ENCODE measurements at regions not wholly inside any gene's neighbourhood (a gene's known extent, or its start where the extent isn't known, plus 50 kb on each side); places are given as distances from the start of the nearest gene placed in this dataset.

- Histone ChIP-seq H2AFZ (ENCODE audit: insufficient read depth, low read depth, low read length, poor library complexity, severe bottlenecking) (no peak overlapping the region), H3K36me3 (replicated peaks in 1 of 2; ENCODE audit: control extremely low read depth in 1 of 2, control insufficient read depth in 1 of 2, extremely low read depth in 1 of 2, insufficient read depth in 2 of 2, low read length in 1 of 2) (no peaks in the 10 kb centered on the region), H3K79me2 (ENCODE audit: control insufficient read depth, insufficient read depth, low read length) (no peaks in the 10 kb centered on the region), H3K27ac (ENCODE audit: low read length in 2 of 2) (no peak overlapping the region), H3K9me3 (ENCODE audit: control extremely low read depth in 1 of 3, control insufficient read depth in 2 of 3, insufficient read depth in 1 of 3, low read length in 2 of 3) (no peaks in the 10 kb centered on the region), H3K4me2 (replicated peaks; ENCODE audit: low read depth, low read length, poor library complexity, severe bottlenecking) (no peak overlapping the region), H3K27me3 (replicated peaks in 1 of 4; ENCODE audit: control extremely low read depth in 1 of 4, control insufficient read depth in 3 of 4, insufficient read depth in 4 of 4, low read length in 3 of 4) (no peaks in the 10 kb centered on the region), H3K4me3 (ENCODE audit: control extremely low read depth in 1 of 5, extremely low read depth in 1 of 5, insufficient read depth in 1 of 5, low read depth in 2 of 5, low read length in 4 of 5) (no peak overlapping the region), H3K9ac (ENCODE audit: low read length) (no peak overlapping the region), H3K4me1 (ENCODE audit: control insufficient read depth in 2 of 2, insufficient read depth in 2 of 2, low read length in 2 of 2) (no peaks in the 10 kb centered on the region), H4K20me1 (ENCODE audit: control insufficient read depth, insufficient read depth, low read length, poor library complexity, severe bottlenecking) (no peaks in the 10 kb centered on the region)
- ChIA-PET POLR2A (no interaction called here), CTCF (interaction anchor here (1.1 to 4.0 kb wide), 6 partner anchors 9 to 1828 kb away, joined by 4 to 22 read pairs (median 6); no protein-coding TSS in a partner anchor)
- peaks cover 13% of the 10 kb centered on the region for H3K27me3 Mint-ChIP-seq
- H3K9me3 Mint-ChIP-seq (ENCODE audit: insufficient read depth), result no peaks in the 10 kb centered on the region
- intact Hi-C loops (cut with micrococcal nuclease), result loop anchor here (1.0 kb wide), 1 partner anchor 1824 kb away; no protein-coding TSS in a partner anchor
- TF ChIP-seq, protein P1, sequence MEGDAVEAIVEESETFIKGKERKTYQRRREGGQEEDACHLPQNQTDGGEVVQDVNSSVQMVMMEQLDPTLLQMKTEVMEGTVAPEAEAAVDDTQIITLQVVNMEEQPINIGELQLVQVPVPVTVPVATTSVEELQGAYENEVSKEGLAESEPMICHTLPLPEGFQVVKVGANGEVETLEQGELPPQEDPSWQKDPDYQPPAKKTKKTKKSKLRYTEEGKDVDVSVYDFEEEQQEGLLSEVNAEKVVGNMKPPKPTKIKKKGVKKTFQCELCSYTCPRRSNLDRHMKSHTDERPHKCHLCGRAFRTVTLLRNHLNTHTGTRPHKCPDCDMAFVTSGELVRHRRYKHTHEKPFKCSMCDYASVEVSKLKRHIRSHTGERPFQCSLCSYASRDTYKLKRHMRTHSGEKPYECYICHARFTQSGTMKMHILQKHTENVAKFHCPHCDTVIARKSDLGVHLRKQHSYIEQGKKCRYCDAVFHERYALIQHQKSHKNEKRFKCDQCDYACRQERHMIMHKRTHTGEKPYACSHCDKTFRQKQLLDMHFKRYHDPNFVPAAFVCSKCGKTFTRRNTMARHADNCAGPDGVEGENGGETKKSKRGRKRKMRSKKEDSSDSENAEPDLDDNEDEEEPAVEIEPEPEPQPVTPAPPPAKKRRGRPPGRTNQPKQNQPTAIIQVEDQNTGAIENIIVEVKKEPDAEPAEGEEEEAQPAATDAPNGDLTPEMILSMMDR (IDR thresholded peaks at IDR 0.05), result no peak
- no peak for TF ChIP-seq EZH2 (IDR thresholded peaks at IDR 0.05; ENCODE audit: borderline replicate concordance, insufficient read depth, low read depth, low read length, poor library complexity, severe bottlenecking)
- no peak overlapping the region for H3K4me3 Mint-ChIP-seq
- no peak for DNase-seq
- H3K27ac Mint-ChIP-seq, result no peak overlapping the region
- H3K4me1 Mint-ChIP-seq, result no peaks in the 10 kb centered on the region
- 80% methylated on average over 1 of the region's 3 CpGs for WGBS (ENCODE audit: insufficient coverage)
- no peak for ATAC-seq (ENCODE audit: low read depth)
Measured at GRCh38 chr7:115850774-115851173, 179.8 kb downstream of the TFEC start.

DNA sequence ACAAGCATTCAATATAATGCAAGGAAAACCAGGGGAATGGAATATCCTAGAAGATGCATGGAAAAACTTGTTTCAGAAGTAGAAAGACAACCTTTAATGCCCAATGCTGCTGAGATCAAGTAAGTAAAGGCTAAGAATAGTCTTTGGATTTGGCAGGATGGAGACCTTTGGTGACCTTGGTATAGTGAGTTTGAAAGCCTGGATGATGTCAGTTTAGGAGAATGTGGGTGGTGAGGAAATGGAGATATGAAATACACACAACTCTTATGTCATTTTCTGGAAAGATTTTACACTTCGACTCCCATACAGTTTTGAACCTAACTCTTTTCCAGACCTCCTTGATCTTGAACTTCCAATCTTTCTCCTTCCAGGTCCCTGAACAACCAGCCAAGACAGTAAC, 185.7 kb downstream of the TFEC start:
- Histone ChIP-seq H3K4me1 (ENCODE audit: control insufficient read depth in 2 of 2, insufficient read depth in 2 of 2, low read length in 2 of 2) (no peaks in the 10 kb centered on the region), H3K27ac (ENCODE audit: low read length in 2 of 2) (no peak overlapping the region), H3K9me3 (ENCODE audit: control extremely low read depth in 1 of 3, control insufficient read depth in 2 of 3, insufficient read depth in 1 of 3, low read length in 2 of 3) (no peaks in the 10 kb centered on the region), H3K27me3 (replicated peaks in 1 of 4; ENCODE audit: control extremely low read depth in 1 of 4, control insufficient read depth in 3 of 4, insufficient read depth in 4 of 4, low read length in 3 of 4) (no peaks in the 10 kb centered on the region), H3K9ac (ENCODE audit: low read length) (no peak overlapping the region), H3K4me2 (replicated peaks; ENCODE audit: low read depth, low read length, poor library complexity, severe bottlenecking) (no peak overlapping the region), H3K36me3 (replicated peaks in 1 of 2; ENCODE audit: control extremely low read depth in 1 of 2, control insufficient read depth in 1 of 2, extremely low read depth in 1 of 2, insufficient read depth in 2 of 2, low read length in 1 of 2) (no peaks in the 10 kb centered on the region), H4K20me1 (ENCODE audit: control insufficient read depth, insufficient read depth, low read length, poor library complexity, severe bottlenecking) (no peaks in the 10 kb centered on the region), H3K4me3 (ENCODE audit: control extremely low read depth in 1 of 5, extremely low read depth in 1 of 5, insufficient read depth in 1 of 5, low read depth in 2 of 5, low read length in 4 of 5) (no peak overlapping the region), H2AFZ (ENCODE audit: insufficient read depth, low read depth, low read length, poor library complexity, severe bottlenecking) (no peak overlapping the region), H3K79me2 (ENCODE audit: control insufficient read depth, insufficient read depth, low read length) (no peaks in the 10 kb centered on the region)
- ChIA-PET CTCF (interaction anchor here (1.6 kb wide), 1 partner anchor 1818 kb away, joined by 3 read pairs; no protein-coding TSS in a partner anchor), POLR2A (no interaction called here)
- no peak overlapping the region for H3K27ac Mint-ChIP-seq
- H3K4me1 Mint-ChIP-seq, result no peaks in the 10 kb centered on the region
- no peak overlapping the region for H3K4me3 Mint-ChIP-seq
- H3K9me3 Mint-ChIP-seq (ENCODE audit: insufficient read depth), result no peaks in the 10 kb centered on the region
- intact Hi-C loops (cut with micrococcal nuclease), result no loop called here
- TF ChIP-seq EZH2 (IDR thresholded peaks at IDR 0.05; ENCODE audit: borderline replicate concordance, insufficient read depth, low read depth, low read length, poor library complexity, severe bottlenecking), result no peak
- TF ChIP-seq, protein P1 (IDR thresholded peaks at IDR 0.05), result no peak
- ATAC-seq (ENCODE audit: low read depth) (no peak), DNase-seq (no peak)
- H3K27me3 Mint-ChIP-seq, result peaks cover 13% of the 10 kb centered on the region
- 91% methylated on average over 1 of the region's 1 CpG for WGBS (ENCODE audit: insufficient coverage)
